Peyer's patch (tissue), 4 donors: ENCODE measurements at regions not wholly inside any gene's neighbourhood (a gene's known extent, or its start where the extent isn't known, plus 50 kb on each side); places are given as distances from the start of the nearest gene placed in this dataset.
"Not testable (repeated sequence)": the region's sequence is repeated elsewhere in the genome, so short reads cannot be mapped to it uniquely, and the experiment has no call there.

Experiments used
- POLR2A ChIP-seq, 2 donors: fragments of 450-650 bp; IDR thresholded peaks; one replicate each; pipeline ENCODE4 v1.5.1; 2017; ENCODE audit warnings: antibody characterized with exemption in 2 of 2, mild to moderate bottlenecking in 2 of 2, moderate library complexity in 2 of 2
- TF ChIP-seq, protein P1 (sequence below), 6 experiments: fragments of 450-650 bp in 4 of 6; fragments of 200-600 bp in 2 of 6; sonication (generic) in 1 of 6; IDR thresholded peaks; one replicate each; pipeline ENCODE4 v1.5.1; 2017 to 2019; ENCODE audit warnings: antibody characterized with exemption in 6 of 6, mild to moderate bottlenecking in 3 of 6, moderate library complexity in 1 of 6

DNA sequence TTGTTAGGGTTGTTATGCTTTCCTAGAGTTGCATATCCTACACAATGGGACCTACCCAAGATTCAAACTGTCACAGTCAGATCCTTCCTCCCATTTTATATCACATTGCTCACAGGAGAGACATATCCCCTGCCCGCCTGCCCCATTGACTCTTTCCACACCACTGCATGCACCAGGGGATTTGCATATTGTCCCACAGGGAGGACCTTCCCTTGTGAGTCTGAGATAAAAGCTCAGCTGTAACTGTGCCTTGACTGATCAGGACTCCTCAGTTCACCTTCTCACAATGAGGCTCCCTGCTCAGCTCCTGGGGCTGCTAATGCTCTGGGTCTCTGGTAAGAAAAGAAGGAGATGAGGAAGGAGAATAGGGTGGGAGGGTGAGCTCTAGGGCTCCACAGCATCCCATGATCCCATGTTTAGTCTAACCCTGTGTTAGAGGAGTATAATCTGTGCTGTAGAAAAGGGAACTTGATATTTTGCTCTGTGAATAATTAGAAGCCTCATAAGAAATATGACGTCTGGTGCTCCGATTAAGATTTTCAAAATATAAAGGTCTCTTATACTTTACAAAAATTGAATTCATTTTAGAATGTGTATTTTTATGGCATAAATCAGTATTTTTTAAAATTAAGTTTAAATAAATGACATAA lies 1268.4 kb downstream of the RPIA start:
- TF ChIP-seq, protein P1, sequence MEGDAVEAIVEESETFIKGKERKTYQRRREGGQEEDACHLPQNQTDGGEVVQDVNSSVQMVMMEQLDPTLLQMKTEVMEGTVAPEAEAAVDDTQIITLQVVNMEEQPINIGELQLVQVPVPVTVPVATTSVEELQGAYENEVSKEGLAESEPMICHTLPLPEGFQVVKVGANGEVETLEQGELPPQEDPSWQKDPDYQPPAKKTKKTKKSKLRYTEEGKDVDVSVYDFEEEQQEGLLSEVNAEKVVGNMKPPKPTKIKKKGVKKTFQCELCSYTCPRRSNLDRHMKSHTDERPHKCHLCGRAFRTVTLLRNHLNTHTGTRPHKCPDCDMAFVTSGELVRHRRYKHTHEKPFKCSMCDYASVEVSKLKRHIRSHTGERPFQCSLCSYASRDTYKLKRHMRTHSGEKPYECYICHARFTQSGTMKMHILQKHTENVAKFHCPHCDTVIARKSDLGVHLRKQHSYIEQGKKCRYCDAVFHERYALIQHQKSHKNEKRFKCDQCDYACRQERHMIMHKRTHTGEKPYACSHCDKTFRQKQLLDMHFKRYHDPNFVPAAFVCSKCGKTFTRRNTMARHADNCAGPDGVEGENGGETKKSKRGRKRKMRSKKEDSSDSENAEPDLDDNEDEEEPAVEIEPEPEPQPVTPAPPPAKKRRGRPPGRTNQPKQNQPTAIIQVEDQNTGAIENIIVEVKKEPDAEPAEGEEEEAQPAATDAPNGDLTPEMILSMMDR (IDR thresholded peaks at IDR 0.05): not testable (repeated sequence)
- not testable (repeated sequence) for TF ChIP-seq POLR2A (IDR thresholded peaks at IDR 0.05)
